GM12872 (cell line): ENCODE measurements at regions not wholly inside any gene's neighbourhood (a gene's known extent, or its start where the extent isn't known, plus 50 kb on each side); places are given as distances from the start of the nearest gene placed in this dataset.

Experiments
- CTCF ChIP-seq: IDR thresholded peaks from 3 replicates; pipeline ENCODE4 v1.5.1; 2011; ENCODE audit warnings: low read depth, mild to moderate bottlenecking, low read length, moderate library complexity; ENCODE audit not compliant: insufficient read depth

GRCh38 chr2:126409850-126410249 lies 246.1 kb upstream of the GYPC start:
- no peak for TF ChIP-seq CTCF

DNA sequence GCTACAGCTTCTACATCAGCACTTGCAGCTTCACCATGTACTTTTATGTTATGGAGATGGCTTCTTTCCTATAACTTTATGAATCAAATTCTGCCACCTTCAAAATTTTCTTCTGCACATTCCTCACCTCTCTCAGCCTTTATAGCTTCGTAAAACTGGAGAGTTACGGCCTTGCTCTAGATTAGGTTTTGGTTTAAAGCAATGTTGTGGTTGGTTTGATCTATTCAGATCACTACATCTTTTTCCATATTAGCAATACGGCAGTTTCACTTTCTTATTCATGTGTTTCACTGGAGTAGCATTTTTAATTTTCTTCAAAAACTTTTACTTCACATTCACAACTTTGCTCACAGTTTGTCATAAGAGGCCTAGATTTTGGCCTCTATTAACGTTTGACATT lies 242.9 kb upstream of the GYPC start:
- no peak for TF ChIP-seq CTCF

DNA sequence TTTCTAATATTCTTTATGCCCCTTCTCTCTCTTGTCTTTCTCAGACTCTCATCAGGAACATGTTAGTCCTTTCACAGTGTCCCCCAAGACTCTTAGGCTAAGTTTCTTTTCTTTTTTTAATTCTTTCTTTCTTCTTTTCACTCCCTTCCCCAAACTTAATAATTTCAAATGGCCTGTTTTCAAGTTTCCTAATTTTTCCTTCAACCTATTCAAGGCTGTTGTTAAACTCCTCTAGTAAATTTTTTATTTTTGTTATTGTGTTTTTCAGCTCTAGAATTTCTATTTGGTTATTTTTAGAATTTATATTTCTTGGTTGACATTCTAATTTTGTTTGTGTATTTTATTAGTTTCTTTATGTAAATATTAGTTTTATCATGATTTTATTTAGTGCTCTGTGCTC lies 236.6 kb upstream of the GYPC start:
- no peak for TF ChIP-seq CTCF

DNA sequence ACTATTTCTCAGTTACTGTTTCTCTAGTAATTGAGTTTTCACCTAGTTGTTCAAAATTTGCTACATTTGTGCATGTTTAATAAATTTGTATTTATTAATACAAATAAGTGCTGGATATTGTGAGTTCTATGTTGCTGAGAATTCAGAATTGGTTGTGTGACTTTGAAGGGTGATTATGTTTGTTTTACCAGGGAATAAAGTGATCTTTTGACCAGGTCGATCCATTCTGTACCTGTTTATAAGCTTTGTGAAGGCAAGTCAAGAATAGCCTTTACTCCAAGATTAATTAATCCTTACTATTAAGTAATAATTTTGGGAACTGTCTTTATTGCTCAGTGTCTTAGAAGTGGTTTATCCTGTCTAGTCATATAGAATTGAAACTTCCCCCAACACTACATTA lies 230.0 kb upstream of the GYPC start:
- no peak for TF ChIP-seq CTCF

- TF ChIP-seq CTCF = no peak
These were observed 226.9 kb upstream of the GYPC start for GRCh38 chr2:126429103-126429502.

GRCh38 chr2:126431136-126431535 lies 224.8 kb upstream of the GYPC start:
- no peak for TF ChIP-seq CTCF

- no peak for TF ChIP-seq CTCF
These were observed 219.5 kb upstream of the GYPC start for GRCh38 chr2:126436411-126436810.

GRCh38 chr2:126437016-126437415 lies 218.9 kb upstream of the GYPC start:
- no peak for TF ChIP-seq CTCF
